GM21423 (cell line): ENCODE measurements at regions not wholly inside any gene's neighbourhood (a gene's known extent, or its start where the extent isn't known, plus 50 kb on each side); places are given as distances from the start of the nearest gene placed in this dataset.

ENCODE experiments used
- ATAC-seq: cut with Tn5 transposase; IDR thresholded peaks from one replicate; pipeline ENCODE4 v1.9.1; 2021; ENCODE audit warnings: mild to moderate bottlenecking, moderate library complexity; ENCODE audit not compliant: unreplicated experiment

DNA sequence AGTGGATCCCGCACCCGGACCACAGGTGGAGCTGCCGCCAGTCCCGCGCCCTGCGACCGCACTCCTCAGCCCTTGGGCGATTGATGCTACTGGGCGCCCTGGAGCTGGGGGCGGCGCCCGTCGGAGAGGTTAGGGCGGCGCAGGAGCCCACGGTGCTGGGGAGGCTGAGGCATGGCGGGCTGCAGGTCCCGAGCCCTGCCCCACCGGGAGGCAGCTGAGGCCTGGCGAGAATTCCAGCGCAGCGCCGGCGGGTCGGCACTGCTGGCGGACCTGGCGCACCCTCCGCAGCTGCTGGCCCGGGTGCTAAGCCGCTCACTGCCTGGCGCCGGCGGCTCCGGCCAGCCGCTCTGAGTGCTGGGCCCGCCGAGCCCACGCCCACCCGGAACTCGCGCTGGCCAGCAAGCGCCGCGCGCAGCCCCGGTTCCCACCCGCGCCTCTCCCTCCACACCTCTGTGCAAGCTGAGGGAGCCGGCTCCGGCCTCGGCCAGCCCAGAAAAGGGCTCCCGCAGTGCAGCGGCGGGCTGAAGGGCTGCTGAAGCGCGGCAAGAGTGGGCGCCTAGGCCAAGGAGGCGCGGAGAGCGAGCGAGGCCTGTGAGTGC lies 1256.5 kb downstream of the STIM2 start:
- ATAC-seq = no peak

DNA sequence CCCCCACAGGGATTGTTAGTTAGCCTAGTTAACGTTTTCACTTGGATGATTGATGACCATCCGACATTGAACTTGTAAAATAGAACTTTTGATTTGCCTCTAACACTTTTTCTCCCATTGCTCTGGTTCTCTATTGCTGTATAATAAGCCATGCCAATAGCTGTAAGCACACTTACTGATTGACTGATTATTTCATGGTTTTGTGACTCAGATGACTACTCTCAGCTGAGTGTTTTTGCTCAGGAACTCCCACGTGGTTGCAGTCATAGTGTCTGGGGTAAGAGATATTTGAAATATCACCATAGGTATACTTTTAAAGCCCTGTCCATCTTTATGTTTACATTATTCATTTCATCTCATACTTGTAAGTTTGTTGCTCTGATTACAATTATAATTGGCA lies 1285.5 kb downstream of the STIM2 start:
- ATAC-seq = no peak

- no peak for ATAC-seq
These were observed 1287.6 kb downstream of the STIM2 start for GRCh38 chr4:28148221-28148620.

- ATAC-seq = no peak
These were observed 1289.1 kb downstream of the STIM2 start for GRCh38 chr4:28149762-28150161.

GRCh38 chr4:28151314-28151713 lies 1290.7 kb downstream of the STIM2 start:
- no peak for ATAC-seq

DNA sequence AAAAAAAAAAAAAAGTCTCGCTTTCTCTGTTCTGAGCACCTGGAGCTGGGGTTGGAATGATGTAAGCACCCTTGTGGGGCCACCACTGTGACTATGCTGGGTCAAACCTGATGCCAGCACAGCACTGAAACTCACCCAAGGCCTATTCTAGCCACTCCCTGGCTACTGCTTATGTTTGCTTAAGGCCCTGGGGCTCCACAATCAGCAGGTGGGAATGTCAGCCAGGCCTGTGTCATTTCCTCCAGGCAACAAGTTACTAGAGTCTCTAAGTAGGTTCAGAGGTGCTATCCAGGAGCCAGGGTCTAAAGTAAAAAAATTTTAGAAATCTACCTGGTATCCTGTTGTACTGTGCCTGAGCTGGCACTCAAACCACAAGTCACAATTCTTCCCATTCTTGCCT lies 1306.8 kb downstream of the STIM2 start:
- ATAC-seq = no peak

DNA sequence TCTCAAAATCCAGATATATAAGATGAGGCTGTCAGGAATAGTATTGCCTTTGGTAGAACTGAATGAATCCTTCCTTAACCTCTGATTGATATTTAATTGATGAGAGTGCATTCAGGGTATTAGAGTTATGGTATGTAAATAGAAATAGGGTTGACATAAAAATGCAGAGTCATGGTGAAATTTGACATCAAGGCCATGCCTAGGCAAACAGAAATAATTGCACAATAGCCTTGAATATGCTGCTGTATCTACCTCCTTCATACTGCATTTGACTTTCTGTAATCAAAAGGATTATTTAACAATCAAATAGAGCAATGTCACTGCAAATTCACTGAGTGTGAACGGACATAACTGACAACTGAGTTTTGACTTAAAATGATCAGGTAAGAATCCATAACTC lies 1316.3 kb downstream of the STIM2 start:
- no peak for ATAC-seq

GRCh38 chr4:28177641-28178040 lies 1317.0 kb downstream of the STIM2 start:
- no peak for ATAC-seq

GRCh38 chr4:28179126-28179525 lies 1318.5 kb downstream of the STIM2 start:
- ATAC-seq = no peak

DNA sequence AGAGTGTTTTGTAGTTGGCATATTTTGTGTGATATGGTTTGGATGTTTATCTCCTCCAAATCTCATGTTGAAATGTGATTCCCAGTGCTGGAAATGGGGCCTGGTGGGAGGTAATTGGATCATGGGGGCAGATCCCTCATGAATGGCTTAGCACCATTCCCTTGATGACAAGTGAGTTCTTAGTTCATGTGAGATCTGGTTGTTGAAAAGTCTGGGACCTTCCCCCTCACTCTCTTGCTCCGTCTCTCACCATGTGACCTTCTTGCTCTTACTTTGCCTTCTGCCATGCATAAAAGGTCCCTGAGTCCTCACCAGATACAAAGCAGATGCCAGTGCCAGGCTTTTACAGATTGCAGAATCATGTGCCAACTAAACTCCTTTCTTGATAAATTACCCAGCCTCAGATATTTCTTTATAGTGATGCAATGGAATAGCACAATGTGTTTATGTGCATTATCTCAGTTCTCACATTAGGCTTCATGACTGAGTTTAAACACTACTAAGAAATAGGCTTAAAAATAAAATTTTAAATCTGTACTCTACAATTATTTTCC lies 1348.8 kb downstream of the STIM2 start:
- ATAC-seq = no peak

- ATAC-seq = no peak
These were observed 1351.2 kb downstream of the STIM2 start for GRCh38 chr4:28211676-28212470.

GRCh38 chr4:28221536-28221935 lies 1360.9 kb downstream of the STIM2 start:
- ATAC-seq = no peak

DNA sequence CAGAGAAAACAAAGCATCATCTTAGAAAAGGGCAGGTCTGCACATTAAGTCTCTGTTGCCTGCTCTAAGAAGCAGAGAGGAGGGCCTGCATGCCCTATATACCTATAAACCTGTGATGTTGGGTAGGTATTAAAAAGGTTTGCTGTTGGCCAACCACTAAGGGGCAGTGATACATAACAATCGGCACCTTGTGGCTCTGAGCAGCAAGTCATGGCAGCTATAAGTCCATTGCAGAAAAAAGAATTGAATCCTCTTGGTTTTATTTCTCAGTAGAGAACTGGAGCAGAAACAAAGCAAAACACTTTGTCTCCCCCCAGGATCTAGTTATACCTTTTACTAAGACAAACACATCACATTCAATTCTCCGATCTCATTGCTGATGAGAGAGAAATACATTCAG lies 1364.4 kb downstream of the STIM2 start:
- no peak for ATAC-seq

- ATAC-seq = no peak
These were observed 1365.2 kb downstream of the STIM2 start for GRCh38 chr4:28225689-28226353.

GRCh38 chr4:28226962-28227361 lies 1366.3 kb downstream of the STIM2 start:
- no peak for ATAC-seq

DNA sequence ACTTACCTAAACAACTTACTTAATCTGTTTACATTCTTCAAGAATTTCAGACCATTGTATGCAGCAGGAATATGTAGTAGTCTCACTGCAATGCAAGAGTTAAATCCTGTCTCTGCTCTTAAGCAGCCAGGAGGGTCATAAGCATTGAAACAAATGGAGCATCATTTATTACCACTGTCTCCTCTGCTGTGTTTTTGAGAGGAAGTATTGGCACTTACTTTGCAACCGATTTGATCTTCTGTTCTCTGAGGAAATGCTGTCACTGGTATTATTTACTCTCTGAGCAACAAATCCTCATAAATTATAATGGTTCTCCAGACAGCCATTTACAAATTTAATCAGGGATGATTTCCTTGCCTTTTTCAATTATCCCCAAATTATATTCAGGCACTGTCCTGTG lies 1367.1 kb downstream of the STIM2 start:
- ATAC-seq = no peak

- no peak for ATAC-seq
These were observed 1368.2 kb downstream of the STIM2 start for GRCh38 chr4:28228561-28229491.

GRCh38 chr4:28232376-28232775 lies 1371.7 kb downstream of the STIM2 start:
- ATAC-seq = no peak

DNA sequence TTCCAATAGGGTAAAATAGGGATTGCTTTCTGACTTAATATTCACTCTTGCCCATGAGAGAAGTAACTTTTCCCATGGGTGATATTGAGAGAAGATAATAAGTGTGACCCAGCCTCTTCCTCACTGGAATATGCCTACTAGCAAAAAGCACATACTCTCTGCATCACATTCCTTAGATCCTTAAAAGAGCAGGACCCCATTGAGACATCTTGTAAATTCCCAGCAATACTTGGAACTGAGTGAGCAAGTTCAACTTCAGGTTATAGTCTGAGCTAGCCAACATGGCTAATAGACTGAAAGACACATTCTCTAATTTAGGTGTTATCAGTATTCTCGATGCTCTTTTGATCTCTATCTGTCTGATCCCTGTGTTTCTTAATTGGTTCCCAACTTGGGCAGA lies 1372.3 kb downstream of the STIM2 start:
- no peak for ATAC-seq

DNA sequence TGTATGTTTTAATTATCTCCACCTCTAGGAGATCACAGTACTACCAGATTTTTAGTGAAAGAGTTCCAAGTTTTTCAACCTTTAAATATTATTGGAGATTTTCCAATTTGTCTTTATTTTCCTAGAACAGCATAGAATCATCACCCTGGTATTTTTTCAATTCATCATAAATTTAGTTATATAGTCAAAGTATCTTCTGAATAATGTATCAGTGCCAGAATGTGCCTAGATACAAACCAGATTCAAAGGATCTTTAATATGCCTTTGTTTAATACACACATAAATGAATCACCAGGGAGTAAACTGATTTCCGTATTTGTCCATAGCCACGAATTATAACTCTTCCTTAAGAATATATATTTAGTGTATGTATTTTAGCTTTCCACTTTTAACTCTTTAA lies 1373.1 kb downstream of the STIM2 start:
- ATAC-seq = no peak

GRCh38 chr4:28238876-28239275 lies 1378.2 kb downstream of the STIM2 start:
- no peak for ATAC-seq
